ENCODE measurements at regions not wholly inside any gene's neighbourhood (a gene's known extent, or its start where the extent isn't known, plus 50 kb on each side); places are given as distances from the start of the nearest gene placed in this dataset.

DNA sequence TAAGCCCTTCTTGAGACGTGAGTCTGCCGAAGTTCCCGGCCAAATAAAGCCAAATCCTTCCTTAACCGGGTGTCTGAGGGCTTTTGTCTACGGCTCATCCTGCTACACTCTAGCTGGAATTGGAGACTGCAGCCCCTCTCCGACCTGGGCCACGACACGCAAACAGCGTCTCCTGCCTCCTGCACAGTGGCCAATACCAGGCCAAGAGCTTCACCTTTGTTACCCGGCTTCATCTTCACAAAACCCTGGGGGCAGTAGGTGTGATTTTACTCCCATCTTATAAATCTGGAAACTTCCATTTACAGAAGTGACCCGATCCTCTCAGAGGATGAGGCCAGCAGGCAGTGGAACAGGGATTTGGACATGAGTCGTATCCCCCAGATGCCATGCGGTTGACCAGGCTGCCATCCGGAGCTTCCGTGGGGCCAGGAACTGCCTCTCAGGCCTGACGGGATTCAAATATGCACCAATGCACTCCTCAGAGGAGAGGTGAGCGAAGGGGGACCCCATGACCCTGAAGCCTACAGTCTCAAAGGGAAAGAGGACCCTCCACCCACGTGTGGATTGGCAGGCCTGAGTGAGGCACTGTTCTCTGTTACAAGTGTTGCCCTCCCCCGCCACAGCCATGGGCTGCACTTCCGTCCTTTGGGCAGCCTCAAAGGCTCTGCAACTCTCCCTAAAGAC, 53.2 kb upstream of the KLF13 start:
- Histone ChIP-seq H3K4me3 (ENCODE audit: low read length) (no peak overlapping the region), H3K27me3 (ENCODE audit: insufficient read depth, low read depth, low read length) (no peaks in the 10 kb centered on the region), H4K20me1 (ENCODE audit: insufficient read depth) (no peaks in the 10 kb centered on the region), H3K36me3 (ENCODE audit: insufficient read depth, low read length) (no peaks in the 10 kb centered on the region), H3K9me3 (ENCODE audit: low read length) (no peaks in the 10 kb centered on the region), H3K9ac (ENCODE audit: low read length) (no peak overlapping the region), H3K9me2 (ENCODE audit: insufficient read depth, low read length) (no peaks in the 10 kb centered on the region), H3K27ac (ENCODE audit: low read length) (no peak overlapping the region), H2AFZ (ENCODE audit: low read depth, low read length) (no peak overlapping the region), H3F3A (ENCODE audit: insufficient read depth, low read length, poor library complexity, severe bottlenecking) (no peaks in the 10 kb centered on the region), H3K4me2 (ENCODE audit: low read length) (no peak overlapping the region), H3K79me2 (replicated peaks; ENCODE audit: insufficient read depth, low read length) (no peaks in the 10 kb centered on the region)
- TF ChIP-seq EZH2 (IDR thresholded peaks at IDR 0.05; ENCODE audit: borderline replicate concordance, insufficient read depth, low read length, poor library complexity, severe bottlenecking) (no peak), MXI1 (conservative IDR thresholded peaks at IDR 0.05; ENCODE audit: poor library complexity, severe bottlenecking) (no peak)

DNA sequence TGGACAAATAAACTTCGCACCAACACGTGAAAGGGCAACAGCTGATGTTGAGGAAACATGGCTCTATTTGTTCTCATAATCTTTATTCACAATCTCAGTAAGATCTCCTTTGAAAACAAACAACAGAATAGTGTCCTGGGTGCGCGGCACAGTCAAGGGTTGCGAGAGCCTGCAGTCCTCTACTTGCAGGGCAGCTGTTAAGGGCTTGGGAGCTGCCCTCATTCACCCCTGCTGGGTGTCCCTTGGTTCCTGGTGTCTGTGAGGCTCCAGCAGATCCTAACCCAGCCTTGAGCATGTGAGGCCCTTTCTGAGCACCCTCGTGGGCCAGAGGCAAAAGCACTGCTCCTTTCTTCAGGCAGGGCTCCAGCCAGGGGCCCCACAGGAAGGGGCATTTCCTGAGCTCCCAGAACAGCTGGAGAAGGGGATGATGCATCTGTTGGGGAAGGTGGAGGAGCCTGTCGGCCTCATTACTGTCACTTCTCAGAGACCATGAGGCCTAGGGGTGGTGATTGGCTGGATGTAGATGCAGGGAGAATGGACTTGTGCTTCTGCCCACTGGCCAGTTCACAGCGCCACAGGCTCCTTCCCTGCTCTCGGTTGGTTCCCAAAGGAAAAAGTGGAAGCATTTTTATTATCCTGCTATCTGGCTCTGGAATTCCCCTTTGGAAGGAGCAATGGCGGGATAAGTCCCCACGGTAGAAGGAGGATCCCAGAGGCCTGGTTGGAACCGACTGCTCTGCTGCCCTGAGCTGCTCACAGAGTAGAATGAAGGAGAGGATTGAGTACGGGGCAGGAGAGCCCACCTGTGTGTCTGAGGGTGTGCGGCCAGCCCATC, 51.9 kb upstream of the KLF13 start:
- H2AFZ ChIP-seq (ENCODE audit: low read depth, low read length), result no peak overlapping the region
- TF ChIP-seq EZH2 (IDR thresholded peaks at IDR 0.05; ENCODE audit: borderline replicate concordance, insufficient read depth, low read length, poor library complexity, severe bottlenecking), result no peak
- TF ChIP-seq POLR2AphosphoS5 (IDR thresholded peaks at IDR 0.05), result no peak
- TF ChIP-seq, protein P1, sequence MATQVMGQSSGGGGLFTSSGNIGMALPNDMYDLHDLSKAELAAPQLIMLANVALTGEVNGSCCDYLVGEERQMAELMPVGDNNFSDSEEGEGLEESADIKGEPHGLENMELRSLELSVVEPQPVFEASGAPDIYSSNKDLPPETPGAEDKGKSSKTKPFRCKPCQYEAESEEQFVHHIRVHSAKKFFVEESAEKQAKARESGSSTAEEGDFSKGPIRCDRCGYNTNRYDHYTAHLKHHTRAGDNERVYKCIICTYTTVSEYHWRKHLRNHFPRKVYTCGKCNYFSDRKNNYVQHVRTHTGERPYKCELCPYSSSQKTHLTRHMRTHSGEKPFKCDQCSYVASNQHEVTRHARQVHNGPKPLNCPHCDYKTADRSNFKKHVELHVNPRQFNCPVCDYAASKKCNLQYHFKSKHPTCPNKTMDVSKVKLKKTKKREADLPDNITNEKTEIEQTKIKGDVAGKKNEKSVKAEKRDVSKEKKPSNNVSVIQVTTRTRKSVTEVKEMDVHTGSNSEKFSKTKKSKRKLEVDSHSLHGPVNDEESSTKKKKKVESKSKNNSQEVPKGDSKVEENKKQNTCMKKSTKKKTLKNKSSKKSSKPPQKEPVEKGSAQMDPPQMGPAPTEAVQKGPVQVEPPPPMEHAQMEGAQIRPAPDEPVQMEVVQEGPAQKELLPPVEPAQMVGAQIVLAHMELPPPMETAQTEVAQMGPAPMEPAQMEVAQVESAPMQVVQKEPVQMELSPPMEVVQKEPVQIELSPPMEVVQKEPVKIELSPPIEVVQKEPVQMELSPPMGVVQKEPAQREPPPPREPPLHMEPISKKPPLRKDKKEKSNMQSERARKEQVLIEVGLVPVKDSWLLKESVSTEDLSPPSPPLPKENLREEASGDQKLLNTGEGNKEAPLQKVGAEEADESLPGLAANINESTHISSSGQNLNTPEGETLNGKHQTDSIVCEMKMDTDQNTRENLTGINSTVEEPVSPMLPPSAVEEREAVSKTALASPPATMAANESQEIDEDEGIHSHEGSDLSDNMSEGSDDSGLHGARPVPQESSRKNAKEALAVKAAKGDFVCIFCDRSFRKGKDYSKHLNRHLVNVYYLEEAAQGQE (IDR thresholded peaks at IDR 0.05; ENCODE audit: borderline replicate concordance), result no peak
- TF ChIP-seq SMC3 (conservative IDR thresholded peaks at IDR 0.05; ENCODE audit: poor library complexity), result no peak
- no peak for TF ChIP-seq MXI1 (conservative IDR thresholded peaks at IDR 0.05; ENCODE audit: poor library complexity, severe bottlenecking)
- TF ChIP-seq, protein P2, sequence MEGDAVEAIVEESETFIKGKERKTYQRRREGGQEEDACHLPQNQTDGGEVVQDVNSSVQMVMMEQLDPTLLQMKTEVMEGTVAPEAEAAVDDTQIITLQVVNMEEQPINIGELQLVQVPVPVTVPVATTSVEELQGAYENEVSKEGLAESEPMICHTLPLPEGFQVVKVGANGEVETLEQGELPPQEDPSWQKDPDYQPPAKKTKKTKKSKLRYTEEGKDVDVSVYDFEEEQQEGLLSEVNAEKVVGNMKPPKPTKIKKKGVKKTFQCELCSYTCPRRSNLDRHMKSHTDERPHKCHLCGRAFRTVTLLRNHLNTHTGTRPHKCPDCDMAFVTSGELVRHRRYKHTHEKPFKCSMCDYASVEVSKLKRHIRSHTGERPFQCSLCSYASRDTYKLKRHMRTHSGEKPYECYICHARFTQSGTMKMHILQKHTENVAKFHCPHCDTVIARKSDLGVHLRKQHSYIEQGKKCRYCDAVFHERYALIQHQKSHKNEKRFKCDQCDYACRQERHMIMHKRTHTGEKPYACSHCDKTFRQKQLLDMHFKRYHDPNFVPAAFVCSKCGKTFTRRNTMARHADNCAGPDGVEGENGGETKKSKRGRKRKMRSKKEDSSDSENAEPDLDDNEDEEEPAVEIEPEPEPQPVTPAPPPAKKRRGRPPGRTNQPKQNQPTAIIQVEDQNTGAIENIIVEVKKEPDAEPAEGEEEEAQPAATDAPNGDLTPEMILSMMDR (IDR thresholded peaks at IDR 0.05; ENCODE audit: poor library complexity, severe bottlenecking), result no peak
- no peak for TF ChIP-seq TAF1 (IDR thresholded peaks at IDR 0.05; ENCODE audit: low read depth)
- no peak for TF ChIP-seq EP300 (conservative IDR thresholded peaks at IDR 0.05; ENCODE audit: poor library complexity, severe bottlenecking)
- TF ChIP-seq RAD21 (conservative IDR thresholded peaks at IDR 0.05), result no peak
- no peak overlapping the region for H3K9ac ChIP-seq (ENCODE audit: low read length)
- H3K4me2 ChIP-seq (ENCODE audit: low read length), result no peak overlapping the region
- H3K27ac ChIP-seq (ENCODE audit: low read length), result no peak overlapping the region
- no peaks in the 10 kb centered on the region for H3K79me2 ChIP-seq (replicated peaks; ENCODE audit: insufficient read depth, low read length)
- no peaks in the 10 kb centered on the region for H4K20me1 ChIP-seq (ENCODE audit: insufficient read depth)
- no peaks in the 10 kb centered on the region for H3F3A ChIP-seq (ENCODE audit: insufficient read depth, low read length, poor library complexity, severe bottlenecking)
- no peaks in the 10 kb centered on the region for H3K9me3 ChIP-seq (ENCODE audit: low read length)
- no peaks in the 10 kb centered on the region for H3K36me3 ChIP-seq (ENCODE audit: insufficient read depth, low read length)
- no peaks in the 10 kb centered on the region for H3K9me2 ChIP-seq (ENCODE audit: insufficient read depth, low read length)
- H3K27me3 ChIP-seq (ENCODE audit: insufficient read depth, low read depth, low read length), result no peaks in the 10 kb centered on the region
- no peak overlapping the region for H3K4me3 ChIP-seq (ENCODE audit: low read length)
